ENCODE measurements at regions not wholly inside any gene's neighbourhood (a gene's known extent, or its start where the extent isn't known, plus 50 kb on each side); places are given as distances from the start of the nearest gene placed in this dataset.

DNA sequence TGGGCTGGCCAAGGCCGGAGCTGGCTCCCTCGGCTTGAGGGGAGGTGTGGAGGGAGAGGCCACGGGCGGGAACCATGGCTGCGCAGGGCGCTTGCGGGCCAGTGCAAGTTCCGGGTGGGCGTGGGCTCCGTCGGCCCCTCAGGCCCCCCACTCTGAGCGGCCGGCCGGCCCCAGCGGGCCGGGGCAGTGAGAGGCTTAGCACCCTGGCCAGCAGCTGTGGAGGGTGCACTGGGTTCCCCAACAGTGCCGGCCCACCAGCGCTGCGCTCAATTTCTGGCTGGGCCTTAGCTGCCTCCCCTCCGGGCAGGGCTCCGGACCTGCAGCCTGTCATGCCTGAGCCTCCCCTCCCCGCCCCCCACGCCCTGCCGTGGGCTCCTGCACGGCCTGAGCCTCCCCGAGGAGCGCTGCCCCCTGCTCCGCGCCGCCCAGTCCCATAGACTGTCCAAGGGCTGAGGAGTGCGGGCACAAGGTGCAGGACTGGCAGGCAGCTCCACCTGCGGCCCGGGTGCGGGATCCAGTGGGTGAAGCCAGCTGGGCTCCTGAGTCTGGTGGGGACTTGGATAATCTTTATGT, 184.2 kb downstream of the ATPSCKMT start:
- no peaks in the 10 kb centered on the region for H3K79me2 ChIP-seq (ENCODE audit: insufficient read depth, low read length)
- Mint-ChIP-seq H3K4me3 (no peak overlapping the region), H3K9me3 (peaks cover 0 to 20% (median 5%) of the 10 kb centered on the region in 7 donors), H3K4me1 (no peaks in the 10 kb centered on the region), H3K27me3 (ENCODE audit: low read depth in 3 of 3) (peaks cover 2 to 3% (median 3%) of the 10 kb centered on the region in 3 donors), H3K36me3 (no peaks in the 10 kb centered on the region), H3K27ac (no peak overlapping the region)
- no peak overlapping the region for H3K27ac ChIP-seq (ENCODE audit: low read depth in 1 of 2, low read length in 2 of 2)
- no peak overlapping the region for H2AFZ ChIP-seq (ENCODE audit: insufficient read depth, low read depth, low read length, poor library complexity, severe bottlenecking)
- H3K4me3 ChIP-seq (replicated peaks in 1 of 3; ENCODE audit: low read depth in 2 of 3, low read length in 3 of 3): no peak overlapping the region
- no peaks in the 10 kb centered on the region for H3K36me3 ChIP-seq (replicated peaks in 1 of 2; ENCODE audit: control insufficient read depth in 1 of 2, insufficient read depth in 2 of 2, low read length in 2 of 2)
- TF ChIP-seq, protein P1, sequence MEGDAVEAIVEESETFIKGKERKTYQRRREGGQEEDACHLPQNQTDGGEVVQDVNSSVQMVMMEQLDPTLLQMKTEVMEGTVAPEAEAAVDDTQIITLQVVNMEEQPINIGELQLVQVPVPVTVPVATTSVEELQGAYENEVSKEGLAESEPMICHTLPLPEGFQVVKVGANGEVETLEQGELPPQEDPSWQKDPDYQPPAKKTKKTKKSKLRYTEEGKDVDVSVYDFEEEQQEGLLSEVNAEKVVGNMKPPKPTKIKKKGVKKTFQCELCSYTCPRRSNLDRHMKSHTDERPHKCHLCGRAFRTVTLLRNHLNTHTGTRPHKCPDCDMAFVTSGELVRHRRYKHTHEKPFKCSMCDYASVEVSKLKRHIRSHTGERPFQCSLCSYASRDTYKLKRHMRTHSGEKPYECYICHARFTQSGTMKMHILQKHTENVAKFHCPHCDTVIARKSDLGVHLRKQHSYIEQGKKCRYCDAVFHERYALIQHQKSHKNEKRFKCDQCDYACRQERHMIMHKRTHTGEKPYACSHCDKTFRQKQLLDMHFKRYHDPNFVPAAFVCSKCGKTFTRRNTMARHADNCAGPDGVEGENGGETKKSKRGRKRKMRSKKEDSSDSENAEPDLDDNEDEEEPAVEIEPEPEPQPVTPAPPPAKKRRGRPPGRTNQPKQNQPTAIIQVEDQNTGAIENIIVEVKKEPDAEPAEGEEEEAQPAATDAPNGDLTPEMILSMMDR (IDR thresholded peaks at IDR 0.05): no peak
- no peak overlapping the region for H3K4me2 ChIP-seq (replicated peaks; ENCODE audit: extremely low read depth, low read length, poor library complexity, severe bottlenecking)
- H3K4me1 ChIP-seq (ENCODE audit: control insufficient read depth in 1 of 2, insufficient read depth in 2 of 2, low read length in 2 of 2): no peaks in the 10 kb centered on the region
- intact Hi-C loops (cut with micrococcal nuclease): no loop called here
- no peaks in the 10 kb centered on the region for H4K20me1 ChIP-seq (ENCODE audit: insufficient read depth, low read length)
- H3K9me3 ChIP-seq (replicated peaks in 1 of 2; ENCODE audit: control insufficient read depth in 1 of 2, insufficient read depth in 1 of 2, low read length in 2 of 2): peaks cover 8 to 9% of the 10 kb centered on the region in 2 donors
- no peak for DNase-seq
- WGBS (ENCODE audit: insufficient coverage): 96% methylated on average over 18 of the region's 34 CpGs
- no peak overlapping the region for H3K9ac ChIP-seq (ENCODE audit: insufficient read depth, low read length, poor library complexity, severe bottlenecking)
- H3K27me3 ChIP-seq (ENCODE audit: control insufficient read depth in 2 of 2, insufficient read depth in 2 of 2, low read length in 2 of 2): no peaks in the 10 kb centered on the region

DNA sequence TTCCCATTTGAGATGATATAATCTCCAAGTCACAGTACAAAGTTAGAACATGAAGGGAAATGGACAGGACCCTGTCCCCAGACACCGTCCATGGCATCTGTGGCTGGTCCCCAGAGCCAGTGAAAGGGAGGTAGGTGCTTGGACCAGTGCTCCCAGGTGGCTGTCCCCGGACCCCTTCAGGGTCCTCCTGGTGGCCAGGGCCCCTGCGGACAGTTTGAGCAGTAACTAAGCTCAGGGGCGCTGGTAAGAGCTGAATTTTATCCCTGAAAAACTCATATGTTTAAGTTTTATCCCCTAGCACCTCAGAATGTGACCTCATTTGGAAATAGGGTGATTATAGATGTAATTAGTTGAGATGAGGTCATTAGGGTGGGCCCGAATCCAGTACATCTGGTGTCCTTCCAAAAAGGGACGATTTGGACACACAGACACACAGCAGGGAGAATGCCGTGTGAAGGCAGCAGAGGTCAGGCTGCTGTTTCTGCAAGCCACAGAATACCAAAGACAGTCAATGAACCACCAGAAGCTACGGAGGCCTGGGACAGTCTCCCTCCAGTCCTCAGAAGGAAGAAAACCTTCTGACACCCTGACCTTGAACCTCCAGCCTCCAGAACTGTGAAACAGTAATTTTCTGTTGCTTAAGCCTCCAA, 185.0 kb downstream of the ATPSCKMT start:
- H3K79me2 ChIP-seq (ENCODE audit: insufficient read depth, low read length): no peaks in the 10 kb centered on the region
- no peak overlapping the region for H3K4me3 ChIP-seq (replicated peaks in 1 of 3; ENCODE audit: low read depth in 2 of 3, low read length in 3 of 3)
- DNase-seq: no peak
- Mint-ChIP-seq H3K27ac (no peak overlapping the region), H3K36me3 (no peaks in the 10 kb centered on the region), H3K27me3 (ENCODE audit: low read depth in 3 of 3) (peaks cover 2 to 3% (median 3%) of the 10 kb centered on the region in 3 donors), H3K4me3 (no peak overlapping the region), H3K4me1 (no peaks in the 10 kb centered on the region), H3K9me3 (peaks cover 0 to 20% (median 5%) of the 10 kb centered on the region in 7 donors)
- no peak overlapping the region for H3K4me2 ChIP-seq (replicated peaks; ENCODE audit: extremely low read depth, low read length, poor library complexity, severe bottlenecking)
- no peaks in the 10 kb centered on the region for H3K4me1 ChIP-seq (ENCODE audit: control insufficient read depth in 1 of 2, insufficient read depth in 2 of 2, low read length in 2 of 2)
- H3K27ac ChIP-seq (ENCODE audit: low read depth in 1 of 2, low read length in 2 of 2): no peak overlapping the region
- intact Hi-C loops (cut with micrococcal nuclease): no loop called here
- H3K36me3 ChIP-seq (replicated peaks in 1 of 2; ENCODE audit: control insufficient read depth in 1 of 2, insufficient read depth in 2 of 2, low read length in 2 of 2): no peaks in the 10 kb centered on the region
- H3K27me3 ChIP-seq (ENCODE audit: control insufficient read depth in 2 of 2, insufficient read depth in 2 of 2, low read length in 2 of 2): no peaks in the 10 kb centered on the region
- H2AFZ ChIP-seq (ENCODE audit: insufficient read depth, low read depth, low read length, poor library complexity, severe bottlenecking): no peak overlapping the region
- WGBS (ENCODE audit: insufficient coverage): 83% methylated on average over 4 of the region's 8 CpGs
- TF ChIP-seq, protein P1 (IDR thresholded peaks at IDR 0.05): no peak
- no peaks in the 10 kb centered on the region for H4K20me1 ChIP-seq (ENCODE audit: insufficient read depth, low read length)
- no peak overlapping the region for H3K9ac ChIP-seq (ENCODE audit: insufficient read depth, low read length, poor library complexity, severe bottlenecking)
- H3K9me3 ChIP-seq (replicated peaks in 1 of 2; ENCODE audit: control insufficient read depth in 1 of 2, insufficient read depth in 1 of 2, low read length in 2 of 2): peaks cover 8 to 9% of the 10 kb centered on the region in 2 donors
